Lower lobe of right lung (tissue), 2 donors: ENCODE measurements at regions not wholly inside any gene's neighbourhood (a gene's known extent, or its start where the extent isn't known, plus 50 kb on each side); places are given as distances from the start of the nearest gene placed in this dataset.

Source experiments
- ATAC-seq, 2 donors: fragments of 200-7000 bp; cut with Tn5 transposase; one replicate each; pipeline ENCODE4 v1.9.1; 2020 to 2022; ENCODE audit warnings: mild to moderate bottlenecking in 2 of 2, moderate library complexity in 2 of 2
- DNase-seq: peaks from one replicate; pipeline ENCODE4 v3.0.0-alpha.2; 2020
- H3K27ac ChIP-seq: fragments of 200-600 bp; one replicate; pipeline ENCODE4 v1.8.0; 2022
- H3K27me3 ChIP-seq: fragments of 200-600 bp; one replicate; pipeline ENCODE4 v1.8.0; 2022; ENCODE audit warnings: low read depth
- H3K36me3 ChIP-seq: fragments of 200-600 bp; one replicate; pipeline ENCODE4 v1.8.0; 2022; ENCODE audit warnings: mild to moderate bottlenecking
- H3K4me1 ChIP-seq: fragments of 200-600 bp; one replicate; pipeline ENCODE4 v1.8.0; 2022
- H3K4me3 ChIP-seq: fragments of 200-600 bp; one replicate; pipeline ENCODE4 v1.8.0; 2022; ENCODE audit warnings: mild to moderate bottlenecking
- H3K9me3 ChIP-seq: fragments of 200-600 bp; one replicate; pipeline ENCODE4 v1.8.0; 2022
- intact Hi-C: fragments of 100-400 bp; cut with DNase I; formaldehyde crosslinking; loops from one replicate; pipeline ENCODE4 v1.11.0; 2022
- TF ChIP-seq, protein P1 (sequence below): fragments of 200-600 bp; IDR thresholded peaks from one replicate; pipeline ENCODE4 v1.8.0; 2022; ENCODE audit warnings: antibody characterized with exemption, mild to moderate bottlenecking
- donor health status: DM: no; HTN: yes; CAD: no; lungs with severe emphysema.

GRCh38 chr22:48112687-48113521, 1350.5 kb downstream of the TBC1D22A start:
- no peak for ATAC-seq
- Histone ChIP-seq H3K4me3 (no peak overlapping the region), H3K4me1 (no peaks in the 10 kb centered on the region), H3K27ac (no peak overlapping the region), H3K36me3 (no peaks in the 10 kb centered on the region), H3K27me3 (no peaks in the 10 kb centered on the region), H3K9me3 (peaks cover 7% of the 10 kb centered on the region)
- TF ChIP-seq, protein P1, sequence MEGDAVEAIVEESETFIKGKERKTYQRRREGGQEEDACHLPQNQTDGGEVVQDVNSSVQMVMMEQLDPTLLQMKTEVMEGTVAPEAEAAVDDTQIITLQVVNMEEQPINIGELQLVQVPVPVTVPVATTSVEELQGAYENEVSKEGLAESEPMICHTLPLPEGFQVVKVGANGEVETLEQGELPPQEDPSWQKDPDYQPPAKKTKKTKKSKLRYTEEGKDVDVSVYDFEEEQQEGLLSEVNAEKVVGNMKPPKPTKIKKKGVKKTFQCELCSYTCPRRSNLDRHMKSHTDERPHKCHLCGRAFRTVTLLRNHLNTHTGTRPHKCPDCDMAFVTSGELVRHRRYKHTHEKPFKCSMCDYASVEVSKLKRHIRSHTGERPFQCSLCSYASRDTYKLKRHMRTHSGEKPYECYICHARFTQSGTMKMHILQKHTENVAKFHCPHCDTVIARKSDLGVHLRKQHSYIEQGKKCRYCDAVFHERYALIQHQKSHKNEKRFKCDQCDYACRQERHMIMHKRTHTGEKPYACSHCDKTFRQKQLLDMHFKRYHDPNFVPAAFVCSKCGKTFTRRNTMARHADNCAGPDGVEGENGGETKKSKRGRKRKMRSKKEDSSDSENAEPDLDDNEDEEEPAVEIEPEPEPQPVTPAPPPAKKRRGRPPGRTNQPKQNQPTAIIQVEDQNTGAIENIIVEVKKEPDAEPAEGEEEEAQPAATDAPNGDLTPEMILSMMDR: no peak
- intact Hi-C loops: no loop called here
- DNase-seq: no peak

DNA sequence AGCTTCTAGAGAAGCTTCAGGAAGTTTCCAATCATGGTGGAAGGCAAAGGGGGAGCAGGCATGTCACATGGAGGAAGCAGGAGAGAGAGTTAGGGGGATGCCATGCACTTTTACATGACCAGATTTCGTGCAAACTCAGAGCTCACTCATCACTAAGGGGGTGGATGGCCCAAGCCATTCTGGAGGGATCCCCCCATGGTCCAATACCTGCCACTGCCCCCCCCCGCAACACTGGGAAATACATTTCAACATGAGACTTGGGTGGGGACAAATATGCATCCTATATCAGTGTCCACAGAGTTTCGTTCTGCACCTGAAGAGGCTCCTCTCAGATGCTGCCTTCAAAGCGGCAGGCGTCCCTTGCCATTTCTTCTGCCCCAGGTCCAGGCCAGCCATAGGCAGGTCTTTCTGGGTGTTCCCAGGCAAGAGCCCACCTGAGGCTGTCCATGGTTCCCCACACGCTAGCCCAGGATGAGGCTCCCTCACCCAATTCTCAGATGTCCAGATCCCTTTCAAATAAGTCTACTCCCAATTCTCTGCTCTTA, 1344.3 kb downstream of the TBC1D22A start:
- TF ChIP-seq, protein P1: no peak
- intact Hi-C loops: no loop called here
- Histone ChIP-seq H3K4me1 (no peaks in the 10 kb centered on the region), H3K9me3 (peaks cover 7% of the 10 kb centered on the region), H3K27me3 (peaks cover 22% of the 10 kb centered on the region), H3K4me3 (no peak overlapping the region), H3K27ac (no peak overlapping the region), H3K36me3 (no peaks in the 10 kb centered on the region)
- DNase-seq (no peak), ATAC-seq (no peak)

GRCh38 chr22:48106215-48106614, 1343.8 kb downstream of the TBC1D22A start:
- peaks cover 24% of the 10 kb centered on the region for H3K27me3 ChIP-seq
- TF ChIP-seq, protein P1: no peak
- DNase-seq: no peak
- no peaks in the 10 kb centered on the region for H3K36me3 ChIP-seq
- intact Hi-C loops: no loop called here
- no peak overlapping the region for H3K4me3 ChIP-seq
- no peaks in the 10 kb centered on the region for H3K4me1 ChIP-seq
- ATAC-seq: no peak
- peaks cover 7% of the 10 kb centered on the region for H3K9me3 ChIP-seq
- H3K27ac ChIP-seq: no peak overlapping the region

- TF ChIP-seq, protein P1: no peak
- no peak for ATAC-seq
- no peak overlapping the region for H3K4me3 ChIP-seq
- DNase-seq: no peak
- H3K9me3 ChIP-seq: peaks cover 7% of the 10 kb centered on the region
- H3K27ac ChIP-seq: no peak overlapping the region
- H3K4me1 ChIP-seq: no peaks in the 10 kb centered on the region
- intact Hi-C loops: no loop called here
- H3K36me3 ChIP-seq: no peaks in the 10 kb centered on the region
- H3K27me3 ChIP-seq: peaks cover 24% of the 10 kb centered on the region
Measured at GRCh38 chr22:48105259-48105658, 1342.8 kb downstream of the TBC1D22A start.

DNA sequence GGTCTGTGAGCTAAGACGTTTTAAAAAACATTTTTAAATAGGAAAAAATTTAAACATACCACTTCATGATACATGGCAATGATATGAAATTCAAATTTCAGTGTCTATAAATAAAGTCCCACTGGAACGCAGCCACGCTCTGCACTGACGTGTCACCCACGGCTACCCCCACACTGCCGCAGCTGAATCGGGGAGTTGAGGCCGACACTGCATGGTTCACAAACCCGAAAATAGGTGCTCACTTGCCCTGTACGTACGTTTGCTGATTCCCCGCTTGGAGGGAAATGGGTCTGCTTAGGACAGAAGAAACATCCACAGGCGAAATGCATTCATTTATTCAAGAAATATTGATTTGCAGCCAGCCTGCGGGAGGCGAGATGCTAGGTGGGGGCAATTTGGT, 1342.3 kb downstream of the TBC1D22A start:
- no peaks in the 10 kb centered on the region for H3K36me3 ChIP-seq
- DNase-seq (no peak), ATAC-seq (no peak)
- intact Hi-C loops: no loop called here
- TF ChIP-seq, protein P1: no peak
- no peak overlapping the region for H3K27ac ChIP-seq
- peaks cover 26% of the 10 kb centered on the region for H3K27me3 ChIP-seq
- H3K9me3 ChIP-seq: peaks cover 7% of the 10 kb centered on the region
- no peaks in the 10 kb centered on the region for H3K4me1 ChIP-seq
- no peak overlapping the region for H3K4me3 ChIP-seq
